ENCODE measurements at regions not wholly inside any gene's neighbourhood (a gene's known extent, or its start where the extent isn't known, plus 50 kb on each side); places are given as distances from the start of the nearest gene placed in this dataset.

DNA sequence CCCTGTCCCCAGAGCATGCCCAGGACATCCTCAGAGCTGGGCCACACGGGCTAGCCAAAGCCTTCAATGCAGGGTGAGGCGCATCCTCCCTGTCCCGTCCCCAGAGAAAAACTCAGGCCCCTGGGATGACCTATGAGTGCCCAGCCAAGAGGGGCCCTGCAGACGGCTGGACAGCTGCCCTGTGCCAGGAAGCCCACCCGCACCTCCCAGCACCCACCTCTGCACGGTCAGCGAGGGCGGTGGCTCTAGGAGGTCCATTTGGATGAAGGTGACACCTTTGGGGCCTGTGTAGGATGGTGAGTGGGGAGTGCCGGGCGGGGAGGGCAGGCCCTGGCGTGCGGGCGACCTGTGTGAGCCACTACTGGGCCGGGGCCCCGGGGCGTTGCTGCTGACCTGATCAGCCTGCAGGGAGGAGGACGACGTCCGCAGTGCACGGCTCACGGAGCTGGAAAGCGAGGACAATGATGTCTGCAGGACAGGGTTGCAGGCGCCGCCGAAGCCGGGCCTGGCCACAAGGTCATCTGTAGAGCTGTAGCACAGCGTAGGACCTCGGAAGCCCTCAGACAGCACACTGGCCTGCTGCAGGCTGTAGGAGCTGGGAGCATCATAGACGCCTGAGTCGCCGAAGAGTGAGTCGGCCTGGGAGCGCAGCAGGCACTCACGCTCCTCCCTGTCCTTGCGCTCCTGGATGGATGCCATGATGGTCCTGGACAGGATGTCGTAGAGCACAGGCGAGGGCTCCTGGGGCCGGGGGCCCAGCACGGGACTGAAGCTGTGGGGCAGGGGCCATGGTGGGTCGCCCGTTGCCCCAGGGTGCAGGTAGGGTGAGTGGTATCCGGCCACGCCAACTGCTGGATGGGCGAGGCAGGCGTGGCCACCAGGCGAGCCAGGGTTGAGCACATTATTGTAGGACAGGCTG, 180.5 kb downstream of the IGLL1 start:
- TF ChIP-seq, protein P1, sequence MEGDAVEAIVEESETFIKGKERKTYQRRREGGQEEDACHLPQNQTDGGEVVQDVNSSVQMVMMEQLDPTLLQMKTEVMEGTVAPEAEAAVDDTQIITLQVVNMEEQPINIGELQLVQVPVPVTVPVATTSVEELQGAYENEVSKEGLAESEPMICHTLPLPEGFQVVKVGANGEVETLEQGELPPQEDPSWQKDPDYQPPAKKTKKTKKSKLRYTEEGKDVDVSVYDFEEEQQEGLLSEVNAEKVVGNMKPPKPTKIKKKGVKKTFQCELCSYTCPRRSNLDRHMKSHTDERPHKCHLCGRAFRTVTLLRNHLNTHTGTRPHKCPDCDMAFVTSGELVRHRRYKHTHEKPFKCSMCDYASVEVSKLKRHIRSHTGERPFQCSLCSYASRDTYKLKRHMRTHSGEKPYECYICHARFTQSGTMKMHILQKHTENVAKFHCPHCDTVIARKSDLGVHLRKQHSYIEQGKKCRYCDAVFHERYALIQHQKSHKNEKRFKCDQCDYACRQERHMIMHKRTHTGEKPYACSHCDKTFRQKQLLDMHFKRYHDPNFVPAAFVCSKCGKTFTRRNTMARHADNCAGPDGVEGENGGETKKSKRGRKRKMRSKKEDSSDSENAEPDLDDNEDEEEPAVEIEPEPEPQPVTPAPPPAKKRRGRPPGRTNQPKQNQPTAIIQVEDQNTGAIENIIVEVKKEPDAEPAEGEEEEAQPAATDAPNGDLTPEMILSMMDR (IDR thresholded peaks at IDR 0.05), result no peak
- TF ChIP-seq POLR2A (IDR thresholded peaks at IDR 0.05), result no peak
